WERI-Rb-1 (cell line): ENCODE measurements at regions not wholly inside any gene's neighbourhood (a gene's known extent, or its start where the extent isn't known, plus 50 kb on each side); places are given as distances from the start of the nearest gene placed in this dataset.

Source experiments
- DNase-seq: peaks from one replicate; pipeline ENCODE4 v3.0.0-alpha.2; 2020
- H3K27ac ChIP-seq: fragments of 250-450 bp; sonication (Bioruptor Pico); 2 replicates; pipeline ENCODE4 v1.5.1; 2020; ENCODE audit warnings: mild to moderate bottlenecking, moderate library complexity
- H3K27me3 ChIP-seq: fragments of 250-450 bp; sonication (Bioruptor Pico); 2 replicates; pipeline ENCODE4 v1.5.1; 2021; ENCODE audit warnings: mild to moderate bottlenecking, low read depth, moderate library complexity; ENCODE audit not compliant: insufficient read depth, severe bottlenecking
- H3K36me3 ChIP-seq: fragments of 250-450 bp; sonication (Bioruptor Pico); 2 replicates; pipeline ENCODE4 v1.5.1; 2020; ENCODE audit warnings: mild to moderate bottlenecking, moderate library complexity
- H3K4me3 ChIP-seq: 2 replicates; pipeline ENCODE4 v1.5.1; 2011; ENCODE audit warnings: low read depth, mild to moderate bottlenecking, control low read depth, low read length
- H3K9me3 ChIP-seq: fragments of 250-450 bp; sonication (Bioruptor Pico); 2 replicates; pipeline ENCODE4 v1.5.1; 2021; ENCODE audit warnings: mild to moderate bottlenecking, moderate library complexity; ENCODE audit not compliant: severe bottlenecking
- CTCF ChIP-seq: IDR thresholded peaks from 2 replicates; pipeline ENCODE4 v1.5.1; 2011; ENCODE audit warnings: low read depth, mild to moderate bottlenecking, control low read depth, inconsistent platforms, low read length

DNA sequence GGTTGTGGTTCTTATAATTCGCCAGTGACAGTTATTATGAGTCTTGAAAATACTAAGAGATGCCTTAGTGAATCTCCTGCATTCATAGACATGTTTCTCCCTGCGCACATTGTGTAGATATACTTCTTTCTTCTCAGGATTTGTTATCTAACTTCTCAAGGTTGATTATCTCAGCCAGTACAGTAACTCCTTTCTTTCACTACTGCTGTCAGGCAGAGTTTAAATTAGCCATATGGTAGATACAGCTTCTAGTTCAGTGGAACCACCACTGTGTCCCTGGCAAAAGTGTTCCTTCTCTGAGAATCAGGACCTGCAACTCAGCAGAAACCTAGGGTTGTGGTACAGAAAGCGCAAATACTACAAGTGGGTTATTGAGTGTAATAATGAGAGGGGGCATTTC lies 175.0 kb upstream of the SGO1 start:
- no peak overlapping the region for H3K27ac ChIP-seq
- no peak for DNase-seq
- TF ChIP-seq CTCF: no peak
- no peaks in the 10 kb centered on the region for H3K36me3 ChIP-seq
- no peak overlapping the region for H3K4me3 ChIP-seq
- no peaks in the 10 kb centered on the region for H3K9me3 ChIP-seq
- no peaks in the 10 kb centered on the region for H3K27me3 ChIP-seq

- no peaks in the 10 kb centered on the region for H3K9me3 ChIP-seq
- H3K27ac ChIP-seq: no peak overlapping the region
- no peak for TF ChIP-seq CTCF
These were observed 167.3 kb upstream of the SGO1 start for GRCh38 chr3:20353286-20353685.

GRCh38 chr3:20352546-20353179 lies 166.7 kb upstream of the SGO1 start:
- H3K36me3 ChIP-seq: no peaks in the 10 kb centered on the region
- no peak for TF ChIP-seq CTCF
- no peaks in the 10 kb centered on the region for H3K27me3 ChIP-seq
- no peaks in the 10 kb centered on the region for H3K9me3 ChIP-seq
- DNase-seq: no peak
- H3K27ac ChIP-seq: no peak overlapping the region
- no peak overlapping the region for H3K4me3 ChIP-seq

More at GRCh38 chr3:20353286-20353685, 167.3 kb upstream of the SGO1 start:
- H3K36me3 ChIP-seq: no peaks in the 10 kb centered on the region
- DNase-seq: no peak
- H3K27me3 ChIP-seq: no peaks in the 10 kb centered on the region
- no peak overlapping the region for H3K4me3 ChIP-seq

- Histone ChIP-seq H3K27ac (no peak overlapping the region), H3K36me3 (no peaks in the 10 kb centered on the region), H3K27me3 (no peaks in the 10 kb centered on the region), H3K4me3 (no peak overlapping the region), H3K9me3 (no peaks in the 10 kb centered on the region)
- TF ChIP-seq CTCF: no peak
- DNase-seq: no peak
These were observed 164.4 kb upstream of the SGO1 start for GRCh38 chr3:20350449-20350848.

GRCh38 chr3:20346916-20347315 lies 160.9 kb upstream of the SGO1 start:
- H3K36me3 ChIP-seq: no peaks in the 10 kb centered on the region
- H3K9me3 ChIP-seq: no peaks in the 10 kb centered on the region
- DNase-seq: no peak
- no peaks in the 10 kb centered on the region for H3K27me3 ChIP-seq
- TF ChIP-seq CTCF: no peak
- no peak overlapping the region for H3K4me3 ChIP-seq
- no peak overlapping the region for H3K27ac ChIP-seq

GRCh38 chr3:20346369-20346768 lies 160.4 kb upstream of the SGO1 start:
- H3K27me3 ChIP-seq: no peaks in the 10 kb centered on the region
- no peak for TF ChIP-seq CTCF
- H3K4me3 ChIP-seq: no peak overlapping the region
- no peaks in the 10 kb centered on the region for H3K36me3 ChIP-seq
- no peak overlapping the region for H3K27ac ChIP-seq
- H3K9me3 ChIP-seq: no peaks in the 10 kb centered on the region
- DNase-seq: no peak
